Hepatocyte (in vitro differentiated cells): ENCODE measurements at regions not wholly inside any gene's neighbourhood (a gene's known extent, or its start where the extent isn't known, plus 50 kb on each side); places are given as distances from the start of the nearest gene placed in this dataset.

Experiments used
- DNase-seq: peaks from one replicate; pipeline ENCODE4 v3.0.0-alpha.2; 2016; ENCODE audit warnings: low spot score
- H2AFZ ChIP-seq: fragments of 200-600 bp; sonication (generic); 2 replicates; pipeline ENCODE4 v1.6.0; 2016; ENCODE audit warnings: antibody characterized with exemption, mild to moderate bottlenecking
- H3K27ac ChIP-seq: fragments of 200-600 bp; sonication (generic); 2 replicates; pipeline ENCODE4 v1.5.1; 2016; ENCODE audit warnings: mild to moderate bottlenecking
- H3K27me3 ChIP-seq: fragments of 200-600 bp; sonication (generic); 2 replicates; pipeline ENCODE4 v1.6.1; 2016
- H3K36me3 ChIP-seq: fragments of 200-600 bp; sonication (generic); replicated peaks from 2 replicates; pipeline ENCODE4 v1.5.1; 2016; ENCODE audit warnings: low read depth; ENCODE audit not compliant: insufficient read depth
- H3K4me1 ChIP-seq: fragments of 200-600 bp; sonication (generic); 2 replicates; pipeline ENCODE4 v1.5.1; 2016; ENCODE audit warnings: mild to moderate bottlenecking, moderate library complexity; ENCODE audit not compliant: insufficient read depth
- H3K4me2 ChIP-seq: fragments of 200-600 bp; sonication (generic); 2 replicates; pipeline ENCODE4 v1.6.0; 2016
- H3K4me3 ChIP-seq: fragments of 200-600 bp; sonication (generic); 2 replicates; pipeline ENCODE4 v1.5.1; 2016; ENCODE audit warnings: mild to moderate bottlenecking
- H3K79me2 ChIP-seq: fragments of 200-600 bp; sonication (generic); 2 replicates; pipeline ENCODE4 v1.6.0; 2017; ENCODE audit warnings: mild to moderate bottlenecking
- H3K9me2 ChIP-seq: fragments of 200-600 bp; sonication (generic); replicated peaks from 2 replicates; pipeline ENCODE4 v1.6.0; 2017; ENCODE audit warnings: mild to moderate bottlenecking; ENCODE audit not compliant: insufficient read depth
- H3K9me3 ChIP-seq: fragments of 200-600 bp; sonication (generic); 2 replicates; pipeline ENCODE4 v1.5.1; 2016; ENCODE audit warnings: low read depth, mild to moderate bottlenecking
- H4K20me1 ChIP-seq: fragments of 200-600 bp; sonication (generic); 2 replicates; pipeline ENCODE4 v1.6.0; 2016; ENCODE audit warnings: mild to moderate bottlenecking; ENCODE audit not compliant: insufficient read depth, poor library complexity, severe bottlenecking
- EZH2 ChIP-seq: fragments of 200-600 bp; sonication (generic); IDR thresholded peaks from 2 replicates; pipeline ENCODE4 v1.6.1; 2016; ENCODE audit warnings: antibody characterized with exemption, mild to moderate bottlenecking, borderline replicate concordance
- EZH2phosphoT487 ChIP-seq: fragments of 200-600 bp; sonication (generic); IDR thresholded peaks from one replicate; pipeline ENCODE4 v1.6.1; 2018; ENCODE audit warnings: antibody characterized with exemption, mild to moderate bottlenecking, low read depth, moderate library complexity; ENCODE audit not compliant: unreplicated experiment, severe bottlenecking
- WGBS: methylation state at CpG from one replicate; pipeline ENCODE4 v1.1.6; 2016; ENCODE audit warnings: low lambda C conversion rate; ENCODE audit errors: missing lambda C conversion rate; 5-methylcytosine and 5-hydroxymethylcytosine counted together
- TF ChIP-seq, protein P1 (sequence below): fragments of 200-600 bp; sonication (generic); IDR thresholded peaks from 2 replicates; pipeline ENCODE4 v1.5.1; 2016; ENCODE audit warnings: antibody characterized with exemption, mild to moderate bottlenecking; ENCODE audit not compliant: poor library complexity

GRCh38 chr15:23750179-23750578 is 63.1 kb upstream of the NDN start:
- H3K36me3 ChIP-seq, result no peaks in the 10 kb centered on the region
- H3K79me2 ChIP-seq, result no peaks in the 10 kb centered on the region
- no peaks in the 10 kb centered on the region for H3K9me2 ChIP-seq
- H3K4me3 ChIP-seq, result no peak overlapping the region
- DNase-seq, result no peak
- no peaks in the 10 kb centered on the region for H4K20me1 ChIP-seq
- H3K9me3 ChIP-seq, result no peaks in the 10 kb centered on the region
- 79% methylated on average over 4 of the region's 4 CpGs for WGBS
- no peak overlapping the region for H3K27ac ChIP-seq
- TF ChIP-seq, protein P1, sequence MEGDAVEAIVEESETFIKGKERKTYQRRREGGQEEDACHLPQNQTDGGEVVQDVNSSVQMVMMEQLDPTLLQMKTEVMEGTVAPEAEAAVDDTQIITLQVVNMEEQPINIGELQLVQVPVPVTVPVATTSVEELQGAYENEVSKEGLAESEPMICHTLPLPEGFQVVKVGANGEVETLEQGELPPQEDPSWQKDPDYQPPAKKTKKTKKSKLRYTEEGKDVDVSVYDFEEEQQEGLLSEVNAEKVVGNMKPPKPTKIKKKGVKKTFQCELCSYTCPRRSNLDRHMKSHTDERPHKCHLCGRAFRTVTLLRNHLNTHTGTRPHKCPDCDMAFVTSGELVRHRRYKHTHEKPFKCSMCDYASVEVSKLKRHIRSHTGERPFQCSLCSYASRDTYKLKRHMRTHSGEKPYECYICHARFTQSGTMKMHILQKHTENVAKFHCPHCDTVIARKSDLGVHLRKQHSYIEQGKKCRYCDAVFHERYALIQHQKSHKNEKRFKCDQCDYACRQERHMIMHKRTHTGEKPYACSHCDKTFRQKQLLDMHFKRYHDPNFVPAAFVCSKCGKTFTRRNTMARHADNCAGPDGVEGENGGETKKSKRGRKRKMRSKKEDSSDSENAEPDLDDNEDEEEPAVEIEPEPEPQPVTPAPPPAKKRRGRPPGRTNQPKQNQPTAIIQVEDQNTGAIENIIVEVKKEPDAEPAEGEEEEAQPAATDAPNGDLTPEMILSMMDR, result no peak
- TF ChIP-seq EZH2 (no peak), EZH2phosphoT487 (no peak)
- H3K4me1 ChIP-seq, result no peaks in the 10 kb centered on the region
- H3K4me2 ChIP-seq, result no peak overlapping the region
- H3K27me3 ChIP-seq, result no peaks in the 10 kb centered on the region
- no peak overlapping the region for H2AFZ ChIP-seq

DNA sequence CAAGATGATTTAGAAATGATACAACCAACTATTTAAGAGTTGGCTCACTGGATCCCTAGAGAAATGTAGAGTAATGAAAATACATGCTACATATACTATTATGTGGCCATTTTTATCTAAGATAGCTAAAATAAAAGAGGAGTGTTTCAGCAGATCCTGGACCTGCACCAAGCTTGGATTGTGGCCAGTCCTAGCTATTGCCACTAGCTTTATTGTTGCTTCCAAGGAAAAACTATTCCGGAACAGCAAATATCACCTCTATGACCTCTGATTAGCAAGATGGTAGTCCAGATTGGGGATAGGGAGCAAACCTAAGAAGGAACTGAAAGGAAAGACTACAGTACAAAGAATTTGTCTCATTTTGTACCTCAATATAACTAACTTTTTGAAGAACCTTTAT is 63.7 kb upstream of the NDN start:
- Histone ChIP-seq H3K4me2 (no peak overlapping the region), H3K4me1 (no peaks in the 10 kb centered on the region), H3K9me3 (no peaks in the 10 kb centered on the region), H3K27ac (no peak overlapping the region), H4K20me1 (no peaks in the 10 kb centered on the region), H3K9me2 (no peaks in the 10 kb centered on the region), H2AFZ (no peak overlapping the region), H3K79me2 (no peaks in the 10 kb centered on the region), H3K27me3 (no peaks in the 10 kb centered on the region), H3K4me3 (no peak overlapping the region), H3K36me3 (no peaks in the 10 kb centered on the region)
- no peak for DNase-seq
- 91% methylated on average over 1 of the region's 1 CpG for WGBS
- TF ChIP-seq, protein P1, result no peak
- TF ChIP-seq EZH2phosphoT487, result no peak
- no peak for TF ChIP-seq EZH2

DNA sequence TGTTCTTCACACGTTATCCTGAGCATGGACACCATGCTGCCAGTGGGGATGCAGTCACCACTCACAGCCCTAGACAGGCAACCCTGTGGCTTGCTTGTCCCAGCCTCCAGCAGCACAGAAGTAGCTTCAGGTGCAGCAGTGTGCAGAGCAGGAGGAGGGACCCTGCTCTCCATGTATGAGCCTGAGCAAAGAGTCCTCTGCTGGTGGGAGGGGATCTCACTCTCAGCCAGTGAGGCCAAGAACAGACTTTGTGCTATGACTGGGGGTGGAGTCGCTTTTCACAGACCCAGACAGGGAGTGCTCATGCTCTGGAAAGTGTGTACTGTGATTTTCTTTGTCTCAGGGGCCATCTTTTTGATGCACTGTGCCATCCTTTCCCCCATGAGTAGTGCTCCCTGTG is 66.1 kb upstream of the NDN start:
- no peaks in the 10 kb centered on the region for H3K27me3 ChIP-seq
- H3K79me2 ChIP-seq, result no peaks in the 10 kb centered on the region
- no peak overlapping the region for H3K27ac ChIP-seq
- no peak for TF ChIP-seq EZH2phosphoT487
- TF ChIP-seq EZH2, result no peak
- TF ChIP-seq, protein P1, result no peak
- H3K9me2 ChIP-seq, result no peaks in the 10 kb centered on the region
- no peak for DNase-seq
- H3K4me2 ChIP-seq, result no peak overlapping the region
- WGBS, result 49% methylated on average over 2 of the region's 2 CpGs
- no peak overlapping the region for H3K4me3 ChIP-seq
- H3K4me1 ChIP-seq, result no peaks in the 10 kb centered on the region
- no peaks in the 10 kb centered on the region for H3K9me3 ChIP-seq
- H4K20me1 ChIP-seq, result no peaks in the 10 kb centered on the region
- H3K36me3 ChIP-seq, result no peaks in the 10 kb centered on the region
- no peak overlapping the region for H2AFZ ChIP-seq

GRCh38 chr15:23758891-23759290 is 71.8 kb upstream of the NDN start:
- no peaks in the 10 kb centered on the region for H3K79me2 ChIP-seq
- H3K4me1 ChIP-seq, result no peaks in the 10 kb centered on the region
- H3K27me3 ChIP-seq, result no peaks in the 10 kb centered on the region
- no peak overlapping the region for H3K4me2 ChIP-seq
- no peaks in the 10 kb centered on the region for H3K36me3 ChIP-seq
- WGBS, result 52% methylated on average over 7 of the region's 7 CpGs
- TF ChIP-seq EZH2phosphoT487 (no peak), EZH2 (no peak)
- TF ChIP-seq, protein P1, result no peak
- H4K20me1 ChIP-seq, result no peaks in the 10 kb centered on the region
- H3K4me3 ChIP-seq, result no peak overlapping the region
- peak overlapping the region; percentile 18 for H3K27ac ChIP-seq
- H2AFZ ChIP-seq, result no peak overlapping the region
- no peak for DNase-seq
- no peaks in the 10 kb centered on the region for H3K9me3 ChIP-seq
- no peaks in the 10 kb centered on the region for H3K9me2 ChIP-seq
